NCI-H1694 (cell line): ENCODE measurements at regions not wholly inside any gene's neighbourhood (a gene's known extent, or its start where the extent isn't known, plus 50 kb on each side); places are given as distances from the start of the nearest gene placed in this dataset.

Experiments
- DNase-seq: peaks from one replicate; lab custom pipeline; 2025; lab: John Stamatoyannopoulos, UW

- DNase-seq = no peak
Observed at GRCh38 chr11:130640526-130640925, 192.1 kb downstream of the ADAMTS15 start.

DNA sequence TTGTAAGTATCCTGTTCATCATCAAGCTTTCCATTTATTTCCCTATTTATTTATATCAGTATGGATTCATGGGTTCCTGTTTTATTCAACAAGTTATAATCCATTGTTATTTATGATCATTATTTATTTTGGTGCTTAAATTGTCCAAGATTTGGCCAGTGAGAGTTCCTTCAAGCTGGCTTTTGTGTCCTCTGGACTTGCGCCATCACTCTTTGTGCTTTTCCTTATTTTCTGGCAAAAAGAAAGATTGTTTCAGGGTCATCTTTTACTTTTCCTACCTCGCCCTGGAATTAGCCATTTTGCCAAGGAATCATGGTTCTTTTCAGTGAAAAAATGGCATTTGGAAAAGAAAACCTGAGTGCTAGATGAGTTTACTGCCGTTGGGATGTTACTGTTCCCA, 193.4 kb downstream of the ADAMTS15 start:
- no peak for DNase-seq

- no peak for DNase-seq
Observed at GRCh38 chr11:130642994-130643393, 194.5 kb downstream of the ADAMTS15 start.

DNA sequence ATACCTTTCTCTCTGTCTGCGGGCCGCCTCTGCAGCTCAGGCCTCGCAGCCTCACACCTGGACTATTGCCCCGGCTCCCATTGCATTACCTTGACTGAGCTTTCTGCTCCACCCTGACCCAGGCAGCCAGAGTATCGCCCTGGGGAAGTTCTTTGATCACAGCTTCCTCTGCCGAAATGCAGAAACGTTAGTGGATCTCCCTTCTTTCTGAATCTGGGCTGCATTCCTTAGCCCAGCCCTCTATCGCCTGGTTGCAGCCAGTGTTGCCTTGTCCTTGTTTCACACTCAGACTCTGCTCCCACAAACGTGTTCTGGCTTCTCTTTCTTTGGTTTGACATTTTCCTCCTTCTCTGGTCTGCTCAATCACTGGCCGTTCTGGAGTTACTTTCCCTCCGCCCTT, 195.7 kb downstream of the ADAMTS15 start:
- DNase-seq = no peak

- DNase-seq = no peak
Observed at GRCh38 chr11:130645164-130645842, 196.9 kb downstream of the ADAMTS15 start.

GRCh38 chr11:130645843-130646197, 197.4 kb downstream of the ADAMTS15 start:
- DNase-seq = no peak

DNA sequence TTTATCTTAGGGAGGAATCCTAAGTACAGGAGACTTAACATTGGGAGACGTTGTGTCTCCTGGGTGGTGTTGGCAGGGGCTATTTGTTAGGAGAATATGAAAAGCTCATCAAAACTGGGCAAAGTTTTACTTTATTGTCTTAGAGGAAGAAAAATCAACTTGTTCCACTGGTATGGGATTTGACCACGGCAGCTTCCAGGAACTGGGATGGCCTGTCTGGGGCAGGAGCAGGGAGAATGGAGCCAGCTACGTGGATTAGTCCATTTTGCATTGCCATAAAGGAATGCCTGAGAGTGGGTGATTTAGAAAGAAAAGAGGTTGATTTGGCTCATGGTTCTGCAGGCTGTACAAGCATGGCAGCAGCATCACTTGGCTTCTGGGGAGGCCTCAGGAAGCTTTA, 198.4 kb downstream of the ADAMTS15 start:
- DNase-seq = no peak

DNA sequence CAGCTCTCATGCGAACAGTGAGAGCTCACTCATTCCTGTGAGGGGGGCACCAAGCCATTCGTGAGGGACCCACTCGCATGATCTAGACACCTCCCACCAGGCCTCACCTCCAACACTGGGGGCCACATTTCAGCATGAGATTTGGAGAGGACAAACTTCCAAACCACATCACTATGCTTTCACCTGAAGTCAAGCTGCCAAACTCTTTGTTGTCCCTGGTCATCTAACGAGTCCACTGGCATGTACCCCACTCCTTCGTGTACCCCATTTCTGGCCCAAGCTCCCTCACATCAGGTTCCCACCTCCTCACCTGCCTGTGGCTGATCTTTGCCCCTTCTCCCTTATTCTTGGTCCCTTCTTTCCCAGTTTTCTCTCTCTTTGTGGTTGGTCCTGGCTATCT, 198.9 kb downstream of the ADAMTS15 start:
- no peak for DNase-seq

DNA sequence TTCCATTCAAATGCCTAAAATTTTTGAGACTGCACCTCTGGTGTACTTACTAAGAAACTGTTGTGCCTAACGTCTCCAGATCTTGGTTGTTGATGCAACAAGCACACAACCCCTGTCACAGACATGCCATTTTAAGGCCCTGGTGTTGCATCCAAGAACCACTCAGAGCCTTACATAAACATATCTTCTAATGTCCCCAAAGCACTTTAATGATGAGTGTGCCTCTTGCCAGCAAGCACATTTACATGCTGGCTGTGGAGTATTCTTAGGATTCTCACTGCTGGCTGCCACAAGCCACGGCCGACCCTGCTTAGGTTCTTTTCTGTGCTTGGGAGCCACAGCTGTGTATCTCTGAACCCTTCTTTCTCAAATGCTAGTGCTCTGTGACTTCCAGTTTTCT, 201.4 kb downstream of the ADAMTS15 start:
- no peak for DNase-seq

DNA sequence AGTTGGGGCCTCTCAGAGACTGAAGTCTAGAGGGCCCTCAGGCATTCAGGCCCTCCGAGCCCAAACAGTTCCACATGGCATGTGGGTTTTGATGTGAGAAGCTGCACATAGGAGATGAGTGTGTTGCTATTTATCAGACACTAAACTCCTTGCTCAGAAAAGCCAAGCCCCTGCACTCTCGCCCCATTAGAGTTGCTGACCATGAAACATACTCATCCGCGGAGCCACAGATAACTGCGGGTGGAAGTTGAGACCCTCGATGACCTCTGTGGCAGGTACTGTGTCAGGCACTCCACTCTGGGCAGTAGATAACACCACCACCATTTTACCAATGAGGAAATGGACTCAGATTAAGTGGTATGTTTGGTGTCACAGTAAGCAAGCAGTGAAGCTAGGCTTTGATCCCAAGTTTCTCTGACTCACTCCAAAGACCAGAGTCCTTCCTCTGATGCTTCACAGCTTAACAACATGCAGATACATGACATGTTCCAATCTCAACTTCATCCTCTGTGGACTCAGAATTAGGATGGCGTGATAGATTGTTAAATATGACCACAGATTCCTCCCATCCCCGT, 202.1 kb downstream of the ADAMTS15 start:
- DNase-seq = no peak

DNA sequence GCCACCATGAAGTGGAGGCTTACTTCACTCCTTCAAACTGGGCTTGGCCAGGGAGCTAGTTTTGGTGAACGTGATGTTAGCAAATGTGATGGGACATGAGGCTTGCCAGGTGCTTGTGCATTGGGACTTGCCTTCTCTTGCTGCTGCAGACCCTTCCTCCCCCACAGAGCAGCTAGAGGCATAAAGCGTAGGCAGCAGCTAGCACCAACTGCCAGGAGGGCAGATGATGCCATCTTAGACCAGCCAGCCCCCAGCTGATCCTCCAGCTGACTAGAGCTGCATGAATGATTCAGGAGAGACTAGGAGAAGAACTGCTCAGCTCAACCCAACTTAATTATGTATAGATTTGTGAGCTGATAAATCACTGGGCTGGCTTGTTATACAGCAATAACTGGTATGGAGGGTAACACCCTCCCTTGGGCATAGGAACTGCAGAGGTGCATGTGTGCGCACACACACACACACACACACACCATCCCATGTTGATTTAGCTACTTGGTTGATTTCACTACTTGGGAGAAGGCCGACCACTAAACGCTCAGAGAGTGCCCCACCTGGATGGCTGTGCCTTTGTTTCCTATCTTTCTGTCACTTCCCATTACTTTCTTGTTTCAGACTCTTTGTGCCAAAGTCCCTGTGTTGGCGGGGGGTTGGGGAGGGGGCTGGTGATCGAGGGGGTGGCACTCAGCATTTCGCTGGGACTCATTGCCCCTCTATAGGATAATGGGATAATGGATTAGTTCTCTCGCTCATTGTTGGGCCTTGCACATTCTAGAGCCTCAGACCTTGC, 202.8 kb downstream of the ADAMTS15 start:
- DNase-seq = peak; percentile 43

- no peak for DNase-seq
Observed at GRCh38 chr11:130652671-130653335, 204.4 kb downstream of the ADAMTS15 start.

DNA sequence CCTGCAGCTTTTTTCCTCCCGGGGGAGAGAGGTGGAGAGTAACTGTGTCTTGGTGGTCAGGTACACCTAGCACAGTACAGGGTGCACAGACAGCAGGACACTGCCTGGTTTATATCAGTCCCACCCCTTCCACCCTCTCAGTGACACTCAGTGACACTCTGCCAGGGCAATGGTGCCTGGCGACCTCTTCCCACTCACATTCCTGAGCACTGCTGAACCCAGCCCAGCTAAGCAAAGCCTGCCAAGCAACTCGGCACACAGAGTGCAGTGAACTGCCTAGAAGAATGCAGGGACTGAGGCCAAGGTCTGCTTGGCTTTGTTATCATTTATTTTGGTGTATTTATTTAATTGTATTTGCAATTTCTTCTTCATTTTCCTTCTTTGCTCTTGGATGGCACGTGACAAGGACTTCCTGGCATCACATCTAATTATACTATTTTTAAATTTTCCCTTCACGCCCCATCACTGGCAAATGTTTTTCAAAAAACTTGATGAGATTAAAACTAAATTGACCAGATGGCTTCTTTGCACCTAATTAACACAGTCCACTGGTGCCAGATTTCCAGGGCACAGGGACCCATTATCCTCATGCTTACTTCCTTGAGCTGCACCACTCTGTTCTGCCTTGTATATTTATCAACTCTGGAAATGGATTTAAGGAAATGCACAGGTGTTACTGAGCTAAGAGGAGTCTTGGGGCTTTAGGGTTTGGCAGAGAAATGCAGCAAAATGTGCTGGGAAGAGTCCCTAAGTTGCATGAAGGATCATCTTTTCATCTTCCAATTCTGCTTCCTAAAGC, 205.6 kb downstream of the ADAMTS15 start:
- DNase-seq = peak; percentile 50

- DNase-seq = no peak
Observed at GRCh38 chr11:130655300-130655699, 206.9 kb downstream of the ADAMTS15 start.

- no peak for DNase-seq
Observed at GRCh38 chr11:130666781-130667251, 218.4 kb downstream of the ADAMTS15 start.

- DNase-seq = no peak
Observed at GRCh38 chr11:130668751-130669150, 220.3 kb downstream of the ADAMTS15 start.

DNA sequence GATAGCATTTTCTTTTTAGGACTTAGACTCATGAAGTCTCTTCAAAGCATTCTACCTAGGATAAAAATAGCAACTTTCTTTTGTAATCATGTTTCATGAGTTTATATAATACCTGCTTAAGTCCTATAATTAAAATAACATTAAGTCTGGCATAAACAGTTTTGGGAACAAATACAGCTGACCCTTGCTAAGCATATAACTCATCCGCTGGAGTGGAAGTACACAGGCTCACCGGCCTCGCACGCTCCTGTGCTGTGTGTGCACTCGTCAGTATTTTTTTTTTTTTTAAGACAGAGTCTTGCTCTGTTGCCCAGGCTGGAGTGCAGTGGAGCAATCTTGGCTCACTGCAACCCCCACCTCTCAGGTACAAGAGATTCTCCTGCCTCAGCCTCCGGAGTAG, 221.8 kb downstream of the ADAMTS15 start:
- no peak for DNase-seq

DNA sequence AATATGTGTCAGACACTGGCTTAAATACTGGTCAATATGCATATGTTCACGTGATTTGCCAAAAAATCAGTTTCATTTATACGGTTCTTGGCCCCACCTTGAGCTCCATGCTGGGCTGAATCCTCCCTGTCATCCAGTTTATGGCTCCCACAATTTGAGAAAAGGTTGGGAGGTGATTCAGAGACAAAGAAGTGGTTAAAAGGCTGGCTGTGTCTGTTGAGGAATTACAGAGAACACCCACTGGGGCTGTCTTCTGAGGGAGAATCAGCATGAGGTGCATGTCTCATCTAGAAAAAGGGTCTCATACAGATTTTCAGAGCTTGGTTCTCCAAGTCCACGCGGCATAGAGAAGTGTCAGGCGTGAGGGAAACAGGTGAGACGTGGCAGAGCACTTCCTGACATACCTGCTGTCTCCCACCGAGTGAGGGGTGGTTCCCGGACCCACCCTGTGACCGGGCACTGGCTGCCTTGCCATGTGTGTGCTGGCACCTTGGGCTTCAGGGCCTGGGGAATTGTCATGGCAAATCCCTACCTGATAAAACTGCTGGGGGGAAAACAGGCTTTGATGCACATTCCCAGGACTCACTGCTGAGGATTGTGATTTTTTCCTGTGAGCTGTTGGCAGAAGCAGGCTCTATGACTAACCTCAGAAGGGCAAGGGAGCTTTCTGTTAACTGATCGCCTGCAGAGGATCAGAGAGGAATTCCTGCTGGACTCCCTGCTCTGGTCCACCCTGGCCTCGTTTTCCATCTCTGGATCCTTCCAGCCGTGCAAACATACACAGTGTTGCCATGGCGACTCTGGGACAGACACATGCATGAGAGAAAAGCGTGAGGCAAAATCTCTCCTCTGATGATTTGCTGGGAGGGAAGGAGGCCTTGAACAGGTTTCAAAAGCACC, 223.6 kb downstream of the ADAMTS15 start:
- no peak for DNase-seq

DNA sequence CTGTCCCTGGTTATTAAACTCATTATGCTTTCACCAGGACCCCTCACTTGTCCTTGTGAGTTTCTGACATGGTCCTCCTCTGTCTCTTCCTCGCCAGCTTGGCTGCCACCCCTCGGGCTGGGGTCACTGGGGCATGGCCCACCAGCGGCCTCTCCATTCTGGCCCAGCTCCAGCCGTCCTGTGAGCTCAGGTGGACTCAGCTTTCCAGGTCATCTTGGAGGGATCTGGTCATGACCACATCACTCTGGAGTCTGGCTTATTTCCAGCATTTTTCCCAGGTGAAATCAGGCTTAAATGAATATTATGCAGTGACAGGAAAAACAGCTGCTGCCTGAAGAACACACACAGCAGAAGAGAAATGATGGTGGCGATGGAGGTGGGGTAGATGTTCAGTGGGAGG, 224.5 kb downstream of the ADAMTS15 start:
- DNase-seq = no peak

DNA sequence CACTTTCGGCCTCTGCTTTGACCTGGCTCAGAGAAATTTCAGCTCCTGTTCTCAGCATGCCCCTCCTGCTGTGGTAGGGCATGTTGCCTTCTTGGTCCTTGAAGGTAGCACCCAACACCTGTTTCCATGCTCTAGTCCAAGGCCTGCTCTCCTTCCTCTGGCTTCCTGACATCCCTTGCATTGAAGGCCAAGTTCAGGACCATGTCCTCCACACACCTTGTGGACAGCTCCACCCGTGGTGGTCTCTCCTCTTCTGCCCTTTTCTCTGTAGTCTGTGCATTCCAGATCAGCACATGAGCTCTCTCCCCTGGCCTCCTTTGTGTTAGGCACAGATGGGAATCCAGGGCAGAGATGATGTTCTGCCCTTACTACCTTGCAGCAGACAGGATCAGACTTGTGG, 225.3 kb downstream of the ADAMTS15 start:
- no peak for DNase-seq
